Mononuclear cell (primary cell): ENCODE measurements at regions not wholly inside any gene's neighbourhood (a gene's known extent, or its start where the extent isn't known, plus 50 kb on each side); places are given as distances from the start of the nearest gene placed in this dataset.

Source experiments
- H3K27me3 ChIP-seq: 2 replicates; pipeline ENCODE4 v1.6.0; 2011; ENCODE audit warnings: low read length, control low read depth; ENCODE audit not compliant: insufficient read depth
- H3K4me1 ChIP-seq: 2 replicates; pipeline ENCODE4 v1.5.1; 2011; ENCODE audit warnings: mild to moderate bottlenecking, low read length, control low read depth; ENCODE audit not compliant: insufficient read depth
- H3K4me3 ChIP-seq: 2 replicates; pipeline ENCODE4 v1.5.1; 2011; ENCODE audit warnings: mild to moderate bottlenecking, low read length, moderate library complexity
- H3K9me3 ChIP-seq: 2 replicates; pipeline ENCODE4 v1.5.1; 2011; ENCODE audit warnings: low read depth, mild to moderate bottlenecking, control low read depth, low read length

GRCh38 chr1:73604211-73604610 lies 593.8 kb downstream of the LRRIQ3 start:
- no peaks in the 10 kb centered on the region for H3K27me3 ChIP-seq

DNA sequence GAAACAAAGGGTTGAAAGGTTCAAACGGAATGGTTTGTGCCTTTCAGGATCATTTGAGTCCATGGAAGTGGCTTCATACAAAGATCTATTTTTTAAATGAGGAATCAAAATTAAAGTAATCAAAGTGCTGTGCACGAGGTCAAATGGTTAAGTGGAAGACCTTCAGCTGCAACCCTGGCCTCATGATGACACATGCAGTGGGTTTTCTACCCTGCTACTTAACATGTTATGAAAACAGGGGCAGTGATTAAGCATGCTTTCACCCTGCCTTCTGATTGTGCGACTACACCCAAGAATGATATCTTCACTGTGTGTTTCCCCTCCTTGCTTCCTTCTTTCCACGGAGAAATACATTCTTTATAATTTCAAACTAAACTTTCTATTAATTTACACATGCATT lies 604.2 kb downstream of the LRRIQ3 start:
- Histone ChIP-seq H3K4me1 (peaks cover 9% of the 10 kb centered on the region), H3K27me3 (no peaks in the 10 kb centered on the region), H3K4me3 (no peak overlapping the region), H3K9me3 (no peaks in the 10 kb centered on the region)

More at GRCh38 chr1:73604211-73604610, 593.8 kb downstream of the LRRIQ3 start:
- Histone ChIP-seq H3K4me3 (no peak overlapping the region), H3K9me3 (no peaks in the 10 kb centered on the region), H3K4me1 (no peaks in the 10 kb centered on the region)

GRCh38 chr1:73593364-73593763 lies 604.6 kb downstream of the LRRIQ3 start:
- no peaks in the 10 kb centered on the region for H3K27me3 ChIP-seq
- H3K9me3 ChIP-seq: no peaks in the 10 kb centered on the region
- peaks cover 9% of the 10 kb centered on the region for H3K4me1 ChIP-seq
- H3K4me3 ChIP-seq: no peak overlapping the region

DNA sequence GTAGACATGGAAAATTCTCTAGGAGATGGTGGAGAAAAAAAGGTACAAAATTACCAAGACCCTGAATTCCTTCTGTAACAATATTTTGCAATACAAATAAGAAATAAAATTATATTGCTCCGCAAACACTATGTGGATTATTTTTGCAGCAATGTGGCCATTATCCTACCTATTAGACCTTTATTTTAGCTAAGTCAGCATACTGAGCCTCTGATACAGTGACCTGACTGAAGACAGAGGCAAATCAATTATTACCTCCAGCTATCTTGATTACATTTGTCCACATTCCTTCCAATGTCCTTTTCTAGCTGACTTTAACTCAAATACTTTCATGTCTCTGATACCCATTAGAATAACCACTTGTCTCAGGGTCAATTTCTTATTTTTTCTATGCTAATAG lies 610.9 kb downstream of the LRRIQ3 start:
- Histone ChIP-seq H3K4me1 (no peaks in the 10 kb centered on the region), H3K9me3 (no peaks in the 10 kb centered on the region), H3K4me3 (no peak overlapping the region), H3K27me3 (no peaks in the 10 kb centered on the region)

DNA sequence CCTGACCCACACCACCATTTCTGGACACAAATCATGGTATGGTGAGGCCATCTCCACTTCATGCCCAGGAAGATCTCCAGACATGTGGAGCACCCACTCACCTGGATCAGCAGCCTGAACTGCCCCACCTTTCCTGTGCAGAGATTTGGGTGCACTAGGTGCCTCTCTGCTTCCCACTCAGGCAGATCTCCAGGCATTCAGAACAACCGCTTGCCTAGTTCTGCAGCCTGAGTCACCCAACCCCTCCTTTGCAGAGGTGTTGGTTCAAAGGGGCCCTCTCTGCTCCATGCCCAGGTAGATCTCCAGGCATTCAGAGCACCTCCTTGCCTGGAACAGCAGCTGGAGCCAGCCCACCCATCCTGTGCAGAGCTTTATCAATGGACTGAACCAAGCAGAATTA lies 620.8 kb downstream of the LRRIQ3 start:
- Histone ChIP-seq H3K4me1 (no peaks in the 10 kb centered on the region), H3K27me3 (no peaks in the 10 kb centered on the region), H3K9me3 (peaks cover 13% of the 10 kb centered on the region), H3K4me3 (no peak overlapping the region)

DNA sequence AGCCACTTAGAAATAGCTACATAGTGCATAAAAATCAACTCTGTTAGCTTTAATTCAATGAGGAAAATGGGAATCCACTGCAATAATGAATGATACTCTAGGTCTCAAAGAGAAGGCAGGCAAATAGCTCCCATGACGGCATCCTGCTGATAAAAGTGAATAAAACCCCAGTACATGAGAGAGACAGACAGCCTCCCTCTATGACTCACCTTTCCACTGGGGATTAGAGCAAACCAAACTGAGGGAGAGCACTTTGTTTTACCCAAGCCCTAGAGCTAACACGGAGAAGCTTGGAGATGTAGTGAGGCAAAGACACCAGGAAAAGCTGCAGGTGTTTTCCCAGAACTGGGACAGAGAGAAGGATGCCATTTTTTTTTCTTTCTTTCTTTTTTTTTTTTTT lies 621.9 kb downstream of the LRRIQ3 start:
- Histone ChIP-seq H3K4me1 (no peaks in the 10 kb centered on the region), H3K4me3 (no peak overlapping the region), H3K27me3 (no peaks in the 10 kb centered on the region), H3K9me3 (peaks cover 13% of the 10 kb centered on the region)

DNA sequence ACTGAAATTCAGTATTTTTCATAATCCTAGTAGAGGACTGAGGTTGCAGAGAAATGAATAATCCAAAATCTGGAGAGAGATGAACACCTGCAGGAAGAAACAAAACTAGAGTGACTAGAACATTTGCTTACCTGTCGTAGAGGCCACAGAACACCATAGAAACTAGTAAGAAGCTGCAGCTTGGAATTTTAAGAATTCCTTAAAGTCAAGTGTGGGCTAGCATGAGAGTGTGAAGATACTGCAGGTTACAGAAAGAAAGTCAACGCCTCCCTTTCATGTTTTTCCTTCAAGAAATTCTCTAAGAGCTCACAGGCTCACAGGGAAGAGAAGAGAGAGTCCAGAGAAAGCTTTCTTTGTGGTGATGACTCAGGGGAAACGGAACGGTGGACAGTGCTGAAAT lies 633.7 kb downstream of the LRRIQ3 start:
- Histone ChIP-seq H3K4me1 (no peaks in the 10 kb centered on the region), H3K9me3 (peaks cover 4% of the 10 kb centered on the region), H3K27me3 (no peaks in the 10 kb centered on the region), H3K4me3 (no peak overlapping the region)

DNA sequence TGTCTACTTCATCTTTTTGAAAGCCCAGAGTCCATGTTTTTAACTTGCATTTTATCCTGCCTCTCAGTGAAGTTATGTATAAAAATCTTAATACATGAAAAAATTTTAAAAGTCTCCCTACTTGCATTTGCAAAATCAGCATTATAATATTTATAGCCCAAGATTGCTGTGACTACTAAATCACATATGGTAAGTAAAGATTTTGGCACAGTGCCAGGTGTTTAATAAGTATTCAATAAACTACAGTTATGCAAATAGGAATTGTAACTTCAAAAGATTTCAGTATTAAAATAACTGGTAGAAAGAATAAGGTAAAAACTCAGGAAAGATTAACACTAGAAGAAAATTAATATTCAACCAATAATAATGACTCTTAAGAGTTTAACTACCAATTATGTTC lies 641.7 kb downstream of the LRRIQ3 start:
- Histone ChIP-seq H3K27me3 (no peaks in the 10 kb centered on the region), H3K4me1 (no peaks in the 10 kb centered on the region), H3K9me3 (peaks cover 4% of the 10 kb centered on the region), H3K4me3 (no peak overlapping the region)

DNA sequence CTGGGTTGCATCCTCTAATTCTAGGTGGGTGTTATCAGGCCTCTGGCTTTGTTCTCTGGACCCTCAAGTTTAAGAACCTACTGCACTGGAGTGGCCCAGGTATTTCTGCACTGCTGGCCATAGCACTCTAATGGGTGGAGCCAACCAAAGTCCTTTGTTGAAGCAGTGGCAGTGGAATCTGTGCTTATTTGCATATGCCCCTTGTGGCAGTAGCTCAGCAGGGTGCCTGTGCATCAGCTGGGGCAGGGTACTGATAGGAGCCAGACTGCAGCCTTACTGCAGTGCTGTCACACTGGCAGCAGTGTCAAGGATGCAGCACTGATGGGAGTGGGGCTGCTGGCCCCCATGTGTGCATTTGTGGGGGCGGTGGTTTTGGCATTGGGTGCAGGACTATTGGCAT lies 660.6 kb downstream of the LRRIQ3 start:
- Histone ChIP-seq H3K4me3 (no peak overlapping the region), H3K27me3 (no peaks in the 10 kb centered on the region), H3K9me3 (no peaks in the 10 kb centered on the region), H3K4me1 (no peaks in the 10 kb centered on the region)

GRCh38 chr1:73517603-73518191 lies 680.3 kb downstream of the LRRIQ3 start:
- Histone ChIP-seq H3K4me3 (no peak overlapping the region), H3K9me3 (peaks cover 4% of the 10 kb centered on the region), H3K27me3 (no peaks in the 10 kb centered on the region), H3K4me1 (peaks cover 3% of the 10 kb centered on the region)

DNA sequence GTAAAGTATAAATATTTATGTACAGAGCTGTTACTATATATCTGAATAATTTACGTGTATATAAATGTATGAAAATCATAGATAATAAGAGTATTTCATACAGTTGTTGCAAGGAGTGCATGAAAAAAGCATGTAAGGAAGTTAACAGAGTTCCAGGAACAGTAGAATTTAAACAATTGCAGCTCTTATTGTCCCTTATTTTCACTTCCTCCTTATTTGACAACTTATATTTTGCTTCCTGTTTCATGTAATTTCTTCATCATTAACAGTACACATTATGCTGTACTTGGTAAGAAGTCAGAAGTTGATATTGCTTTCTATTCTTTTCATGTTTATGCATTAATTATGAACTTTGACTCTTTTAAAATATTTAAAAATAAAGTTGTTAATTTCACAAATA lies 681.5 kb downstream of the LRRIQ3 start:
- Histone ChIP-seq H3K9me3 (peaks cover 4% of the 10 kb centered on the region), H3K4me3 (no peak overlapping the region), H3K4me1 (peaks cover 3% of the 10 kb centered on the region), H3K27me3 (no peaks in the 10 kb centered on the region)

- Histone ChIP-seq H3K9me3 (peaks cover 7% of the 10 kb centered on the region), H3K4me3 (no peak overlapping the region), H3K27me3 (no peaks in the 10 kb centered on the region), H3K4me1 (no peaks in the 10 kb centered on the region)
These were observed 686.9 kb downstream of the LRRIQ3 start for GRCh38 chr1:73511038-73511437.

- Histone ChIP-seq H3K4me3 (no peak overlapping the region), H3K9me3 (no peaks in the 10 kb centered on the region), H3K4me1 (no peaks in the 10 kb centered on the region), H3K27me3 (no peaks in the 10 kb centered on the region)
These were observed 697.8 kb downstream of the LRRIQ3 start for GRCh38 chr1:73500154-73500553.

DNA sequence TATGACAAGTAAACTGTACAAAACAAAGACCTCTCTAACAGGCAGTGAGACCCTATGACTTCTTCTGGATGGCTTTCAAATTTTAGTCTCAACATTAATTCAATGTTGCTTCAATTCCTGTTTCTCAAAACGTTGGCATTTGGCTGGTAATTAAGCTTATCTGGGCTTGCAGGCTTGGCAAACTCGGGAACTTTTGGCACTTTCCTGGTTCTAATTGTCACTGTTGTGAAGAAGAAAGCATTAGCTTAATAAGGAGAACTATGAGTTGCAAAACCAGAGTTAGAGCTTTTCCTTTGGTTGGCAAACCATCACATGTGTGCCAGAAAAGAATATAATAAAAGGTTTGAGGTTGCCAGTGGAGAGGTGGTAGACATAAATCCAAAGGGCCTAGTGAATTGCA lies 698.3 kb downstream of the LRRIQ3 start:
- Histone ChIP-seq H3K9me3 (no peaks in the 10 kb centered on the region), H3K4me1 (no peaks in the 10 kb centered on the region), H3K4me3 (no peak overlapping the region), H3K27me3 (no peaks in the 10 kb centered on the region)

DNA sequence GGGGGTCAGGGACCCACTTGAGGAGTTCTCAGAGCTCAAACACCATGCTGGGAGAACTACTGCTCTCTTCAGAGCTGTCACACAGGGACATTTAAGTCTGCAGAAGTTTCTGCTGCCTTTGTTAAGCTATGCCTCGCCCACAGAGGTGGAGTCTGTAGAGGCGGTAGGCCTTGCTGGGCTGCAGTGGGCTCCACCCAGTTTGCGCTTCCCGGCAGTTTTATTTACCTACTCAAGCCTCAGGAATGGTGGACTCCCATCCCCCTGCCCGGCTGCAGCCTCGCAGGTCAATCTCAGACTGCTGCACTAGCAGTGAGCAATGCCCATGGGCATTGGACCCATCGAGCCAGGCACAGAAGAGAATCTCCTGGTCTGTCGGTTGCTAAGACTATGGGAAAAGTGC lies 706.4 kb downstream of the LRRIQ3 start:
- no peaks in the 10 kb centered on the region for H3K4me1 ChIP-seq
- no peaks in the 10 kb centered on the region for H3K9me3 ChIP-seq
- no peaks in the 10 kb centered on the region for H3K27me3 ChIP-seq
- H3K4me3 ChIP-seq: no peak overlapping the region

GRCh38 chr1:73475316-73475870 lies 722.6 kb downstream of the LRRIQ3 start:
- no peaks in the 10 kb centered on the region for H3K27me3 ChIP-seq
- no peaks in the 10 kb centered on the region for H3K4me1 ChIP-seq

More at GRCh38 chr1:73475316-73475870, 722.6 kb downstream of the LRRIQ3 start:
- no peak overlapping the region for H3K4me3 ChIP-seq
- H3K9me3 ChIP-seq: no peaks in the 10 kb centered on the region
